GM20431 (cell line): ENCODE measurements at regions not wholly inside any gene's neighbourhood (a gene's known extent, or its start where the extent isn't known, plus 50 kb on each side); places are given as distances from the start of the nearest gene placed in this dataset.

Source experiments
- in situ Hi-C: fragments of 300-500 bp; cut with MseI, MboI; formaldehyde crosslinking; loops from one replicate; pipeline ENCODE4 v1.15.0; 2020; ENCODE audit warnings: low sequenced_read_pairs; ENCODE audit not compliant: unreplicated experiment

GRCh38 chr7:41760293-41760692 is 57.4 kb upstream of the INHBA start:
- in situ Hi-C loops: no loop called here

- in situ Hi-C loops: no loop called here
These were observed 55.4 kb upstream of the INHBA start for GRCh38 chr7:41758321-41758720.

GRCh38 chr7:41756650-41757182 is 53.8 kb upstream of the INHBA start:
- in situ Hi-C loops: no loop called here

GRCh38 chr7:41755096-41755495 is 52.2 kb upstream of the INHBA start:
- in situ Hi-C loops: no loop called here

GRCh38 chr7:41754046-41754445 is 51.2 kb upstream of the INHBA start:
- in situ Hi-C loops: no loop called here
